SK-N-SH treated with all-trans-retinoic acid at 6 μM for 48 hours (cell line): ENCODE measurements at regions not wholly inside any gene's neighbourhood (a gene's known extent, or its start where the extent isn't known, plus 50 kb on each side); places are given as distances from the start of the nearest gene placed in this dataset.

Source experiments
- ISL1 ChIP-seq: fragments of 250-450 bp; sonication (Bioruptor Pico); IDR thresholded peaks from 2 replicates; pipeline ENCODE4 v2.1.2; 2022; ENCODE audit warnings: mild to moderate bottlenecking, moderate library complexity
- ZFP30 ChIP-seq: fragments of 450-650 bp; formaldehyde crosslinking; IDR thresholded peaks from 2 replicates; pipeline ENCODE4 v1.5.0; 2022; ENCODE audit warnings: mild to moderate bottlenecking, moderate library complexity
- ZNF565 ChIP-seq: fragments of 450-650 bp; formaldehyde crosslinking; conservative IDR thresholded peaks from 2 replicates; pipeline ENCODE4 v1.5.0; 2020; ENCODE audit warnings: low read depth, mild to moderate bottlenecking, moderate library complexity

DNA sequence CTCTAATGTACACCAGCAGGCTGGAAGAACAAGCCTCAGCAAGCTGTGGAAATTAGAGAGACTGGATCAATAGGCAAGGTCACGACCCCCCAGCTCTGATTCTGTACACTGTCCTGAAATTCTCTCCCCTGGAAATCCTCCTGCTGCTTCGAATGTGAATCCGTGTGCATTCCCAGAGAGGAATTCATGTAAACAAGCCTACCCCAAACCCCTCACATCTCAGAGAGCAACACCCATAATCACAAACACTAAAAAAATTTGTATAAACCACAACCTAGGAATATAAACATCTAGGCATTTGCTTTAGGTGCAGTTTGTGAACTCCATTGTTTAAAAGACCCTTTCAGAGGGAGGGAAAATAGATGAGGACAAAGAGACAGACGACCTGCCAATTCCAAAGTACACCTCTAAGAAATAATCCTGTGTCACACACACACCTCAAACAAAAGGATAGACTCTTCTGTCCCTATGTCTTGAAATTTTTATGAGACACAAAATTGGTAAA lies 325.2 kb downstream of the WDR72 start:
- TF ChIP-seq ISL1 (no peak), ZNF565 (no peak), ZFP30 (no peak)
